GM12875 (cell line): ENCODE measurements at regions not wholly inside any gene's neighbourhood (a gene's known extent, or its start where the extent isn't known, plus 50 kb on each side); places are given as distances from the start of the nearest gene placed in this dataset.
"Not testable (repeated sequence)": the region's sequence is repeated elsewhere in the genome, so short reads cannot be mapped to it uniquely, and the experiment has no call there.

Source experiments
- H3K4me3 ChIP-seq: one replicate; pipeline ENCODE4 v1.5.1; 2011; ENCODE audit warnings: low read depth, low read length, control low read depth
- CTCF ChIP-seq: IDR thresholded peaks from 2 replicates; pipeline ENCODE4 v1.5.1; 2011; ENCODE audit warnings: low read depth, mild to moderate bottlenecking, control low read depth, inconsistent platforms, low read length, moderate library complexity, borderline replicate concordance; ENCODE audit not compliant: insufficient read depth

GRCh38 chr4:137861682-137862081 lies 329.4 kb upstream of the PCDH18 start:
- no peak overlapping the region for H3K4me3 ChIP-seq
- TF ChIP-seq CTCF: no peak

GRCh38 chr4:137853424-137853823 lies 321.1 kb upstream of the PCDH18 start:
- TF ChIP-seq CTCF: no peak
- H3K4me3 ChIP-seq: no peak overlapping the region

GRCh38 chr4:137852326-137852725 lies 320.0 kb upstream of the PCDH18 start:
- no peak overlapping the region for H3K4me3 ChIP-seq
- TF ChIP-seq CTCF: no peak

GRCh38 chr4:137851435-137851834 lies 319.1 kb upstream of the PCDH18 start:
- H3K4me3 ChIP-seq: no peak overlapping the region
- TF ChIP-seq CTCF: no peak

- H3K4me3 ChIP-seq: not testable (repeated sequence)
Observed at GRCh38 chr4:137827945-137828344, 295.7 kb upstream of the PCDH18 start.

- no peak overlapping the region for H3K4me3 ChIP-seq
- TF ChIP-seq CTCF: no peak
Observed at GRCh38 chr4:137825505-137825904, 293.2 kb upstream of the PCDH18 start.

- H3K4me3 ChIP-seq: no peak overlapping the region
- no peak for TF ChIP-seq CTCF
Observed at GRCh38 chr4:137823007-137823406, 290.7 kb upstream of the PCDH18 start.

GRCh38 chr4:137819964-137820383 lies 287.7 kb upstream of the PCDH18 start:
- H3K4me3 ChIP-seq: no peak overlapping the region
- 0 out of 2 replicates have a peak, but pooled peaks have one; percentile 41 for TF ChIP-seq CTCF
